Adrenal gland (tissue), 9 donors: ENCODE measurements at regions not wholly inside any gene's neighbourhood (a gene's known extent, or its start where the extent isn't known, plus 50 kb on each side); places are given as distances from the start of the nearest gene placed in this dataset.

Source experiments
- DNase-seq, 7 donors: peaks; one replicate each; pipeline ENCODE4 v3.0.0-alpha.2; 2019 to 2020
- H3K27ac ChIP-seq, 5 donors: fragments of 200-600 bp; sonication (generic) in 4 of 5; 1 replicate in 3 of 5; 2 replicates in 2 of 5; pipeline versions ENCODE4 v1.5.1 to v1.8.0; 2016 to 2020; ENCODE audit warnings: mild to moderate bottlenecking in 1 of 5
- H3K27me3 ChIP-seq: fragments of 200-600 bp; 2 replicates; pipeline ENCODE4 v1.8.0; 2021
- H3K36me3 ChIP-seq, 2 donors: fragments of 200-600 bp; replicated peaks in 1 of 2; 1 replicate in 1 of 2; 2 replicates in 1 of 2; pipeline versions ENCODE4 v1.5.1 to v1.8.0; 2018 to 2022
- H3K4me1 ChIP-seq, 2 donors: fragments of 200-600 bp; replicated peaks in 1 of 2; 1 replicate in 1 of 2; 2 replicates in 1 of 2; pipeline versions ENCODE4 v1.5.1 to v1.8.0; 2018 to 2021
- H3K4me3 ChIP-seq, 4 donors: fragments of 200-600 bp; sonication (generic) in 3 of 4; one replicate each; pipeline ENCODE4 v1.5.1; 2016 to 2018
- H3K9me3 ChIP-seq, 3 donors: fragments of 200-600 bp; sonication (generic) in 1 of 3; replicated peaks in 1 of 3; 1 replicate in 2 of 3; 2 replicates in 1 of 3; pipeline versions ENCODE4 v1.5.1 to v1.8.0; 2016 to 2021
- CTCF ChIP-seq, 6 experiments: fragments of 450-650 bp in 4 of 6; fragments of 200-600 bp in 2 of 6; sonication (generic) in 1 of 6; IDR thresholded peaks; 1 replicate in 5 of 6; 2 replicates in 1 of 6; pipeline versions ENCODE4 v1.5.1 to v1.8.0; 2016 to 2021; ENCODE audit warnings: antibody characterized with exemption in 6 of 6, mild to moderate bottlenecking in 2 of 6, moderate library complexity in 1 of 6
- POLR2A ChIP-seq, 2 donors: fragments of 450-650 bp; IDR thresholded peaks; one replicate each; pipeline ENCODE4 v1.6.1; 2017; ENCODE audit warnings: antibody characterized with exemption in 2 of 2, mild to moderate bottlenecking in 2 of 2, moderate library complexity in 1 of 2
- WGBS, 4 donors: extraction: QIAGEN DNeasy Blood & Tissue Kit in 2 of 4; methylation state at CpG; one replicate each; pipeline versions ENCODE4 v1.1.5 to v1.1.7; 2013 to 2017; 5-methylcytosine and 5-hydroxymethylcytosine counted together
- intact Hi-C, 2 donors: fragments of 100-400 bp; cut with DNase I; formaldehyde crosslinking; loops; one replicate each; pipeline versions ENCODE4 v1.14.1 to v1.15.0; 2022 to 2023
- donor health status: healthy with polysubstance abuse.
- donor health status: Bipolar disorder and iron deficiency.
- donor health status: DM: yes; HTN: yes; CAD: no.
- donor health status: DM: no; HTN: no; CAD: no.
- donor health status: DM: no; HTN: no; CAD: no.

GRCh38 chr21:28431527-28432200 lies 561.0 kb downstream of the LTN1 start:
- Histone ChIP-seq H3K4me1 (no peaks in the 10 kb centered on the region), H3K27ac (no peak overlapping the region), H3K36me3 (no peaks in the 10 kb centered on the region), H3K9me3 (no peaks in the 10 kb centered on the region), H3K27me3 (no peaks in the 10 kb centered on the region), H3K4me3 (no peak overlapping the region)
- TF ChIP-seq CTCF (IDR thresholded peaks at IDR 0.05) (no peak), POLR2A (IDR thresholded peaks at IDR 0.05) (no peak)
- intact Hi-C loops, result no loop called here
- WGBS, 4 donors, result 64 to 84% (median 72%) methylated on average over 5 of the region's 5 CpGs
- DNase-seq, result no peak

DNA sequence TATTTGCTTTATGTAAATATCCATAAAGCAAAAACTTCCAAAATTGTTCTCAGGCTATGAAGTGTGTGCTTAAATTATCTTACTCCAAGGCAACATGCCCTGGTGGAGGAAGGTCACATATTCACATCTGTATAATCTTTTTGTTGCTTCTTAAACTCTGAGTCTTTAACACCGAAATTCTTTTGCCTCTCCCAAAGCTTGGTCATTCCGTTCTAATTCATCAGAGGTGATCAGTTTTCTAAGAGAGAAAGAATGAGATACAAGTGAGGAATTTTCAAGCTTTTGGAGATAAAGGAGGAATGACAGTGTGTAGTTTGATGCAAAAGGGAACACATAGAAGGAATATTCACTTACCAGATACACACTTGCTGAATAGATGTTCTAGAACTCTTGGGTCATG lies 561.7 kb downstream of the LTN1 start:
- 69 to 89% (median 83%) methylated on average over 2 of the region's 2 CpGs for WGBS, 4 donors
- intact Hi-C loops, result no loop called here
- no peak overlapping the region for H3K27ac ChIP-seq
- H3K4me3 ChIP-seq, result no peak overlapping the region
- TF ChIP-seq POLR2A (IDR thresholded peaks at IDR 0.05) (no peak), CTCF (IDR thresholded peaks at IDR 0.05) (no peak)
- H3K9me3 ChIP-seq, result no peaks in the 10 kb centered on the region
- no peaks in the 10 kb centered on the region for H3K27me3 ChIP-seq
- no peak for DNase-seq
- no peaks in the 10 kb centered on the region for H3K4me1 ChIP-seq
- H3K36me3 ChIP-seq, result no peaks in the 10 kb centered on the region

DNA sequence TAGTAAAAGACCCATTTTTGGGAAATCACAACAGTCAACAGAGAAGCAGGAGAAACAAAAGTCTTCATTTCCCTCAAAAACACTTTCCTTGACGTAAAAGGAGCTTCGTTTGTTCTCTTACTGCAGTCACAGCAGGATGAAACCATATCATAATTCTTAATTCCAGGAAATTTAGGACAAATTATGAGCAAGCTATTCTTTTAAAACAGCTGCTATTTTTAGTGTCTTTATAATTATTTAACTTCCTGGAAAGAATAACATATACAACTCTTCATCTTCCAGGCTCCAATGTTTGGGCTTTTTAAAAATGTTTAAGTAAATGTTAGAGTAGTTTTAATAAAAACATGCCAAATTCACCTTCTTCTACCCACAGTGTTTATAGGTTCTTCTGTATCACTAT lies 563.5 kb downstream of the LTN1 start:
- H3K27ac ChIP-seq, result no peak overlapping the region
- intact Hi-C loops, result no loop called here
- H3K4me3 ChIP-seq, result no peak overlapping the region
- no peak for TF ChIP-seq CTCF (IDR thresholded peaks at IDR 0.05)
- DNase-seq, result no peak
- H3K27me3 ChIP-seq, result no peaks in the 10 kb centered on the region
- no peaks in the 10 kb centered on the region for H3K9me3 ChIP-seq
- no peaks in the 10 kb centered on the region for H3K36me3 ChIP-seq
- 57 to 74% (median 60%) methylated on average over 2 of the region's 2 CpGs for WGBS, 4 donors
- no peaks in the 10 kb centered on the region for H3K4me1 ChIP-seq

GRCh38 chr21:28427394-28428022 lies 565.2 kb downstream of the LTN1 start:
- Histone ChIP-seq H3K4me1 (no peaks in the 10 kb centered on the region), H3K27me3 (no peaks in the 10 kb centered on the region), H3K27ac (no peak overlapping the region), H3K9me3 (no peaks in the 10 kb centered on the region), H3K36me3 (no peaks in the 10 kb centered on the region), H3K4me3 (no peak overlapping the region)
- no peak for DNase-seq
- WGBS, 4 donors, result 33 to 55% (median 47%) methylated on average over 1 of the region's 1 CpG
- intact Hi-C loops, result no loop called here
- TF ChIP-seq POLR2A (IDR thresholded peaks at IDR 0.05), result no peak
- TF ChIP-seq CTCF (IDR thresholded peaks at IDR 0.05), result no peak
